ENCODE measurements at regions not wholly inside any gene's neighbourhood (a gene's known extent, or its start where the extent isn't known, plus 50 kb on each side); places are given as distances from the start of the nearest gene placed in this dataset.

DNA sequence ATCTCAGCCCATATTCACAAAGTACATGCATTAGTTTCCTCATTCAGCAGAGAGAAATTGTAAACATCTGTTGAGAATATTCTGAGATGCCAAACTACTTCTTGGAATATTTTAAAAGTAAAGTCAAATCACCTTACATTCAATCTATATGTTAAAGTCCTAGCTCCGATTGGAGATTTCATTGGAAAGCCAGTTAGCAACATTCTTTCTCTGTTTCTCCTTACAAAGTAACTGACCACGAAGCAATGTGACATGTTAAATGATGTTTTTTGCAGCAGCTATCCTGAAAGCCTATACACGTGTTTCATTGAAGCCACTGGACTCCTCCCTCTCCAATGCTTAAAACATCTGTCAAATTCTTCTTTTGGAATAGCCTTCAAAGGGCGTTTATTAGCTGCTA lies 379.1 kb upstream of the CCNH start:
- intact Hi-C loops (cut with DNase I, micrococcal nuclease): no loop called here
- POLR2A ChIA-PET: no interaction called here
- Mint-ChIP-seq H3K4me3 (no peak overlapping the region), H3K36me3 (ENCODE audit: low read depth) (no peaks in the 10 kb centered on the region), H3K9me3 (ENCODE audit: low read depth) (no peaks in the 10 kb centered on the region), H3K4me1 (no peaks in the 10 kb centered on the region), H3K27me3 (peaks cover 12% of the 10 kb centered on the region), H3K27ac (no peak overlapping the region)
- ATAC-seq (no peak), DNase-seq (no peak)
- CTCF ChIA-PET: interaction anchor here (0.8 to 1.4 kb wide), 3 partner anchors 9 to 11 kb away, joined by 3 to 4 read pairs (median 3); no protein-coding TSS in a partner anchor

- no peak for ATAC-seq
- Mint-ChIP-seq H3K4me3 (no peak overlapping the region), H3K4me1 (no peaks in the 10 kb centered on the region), H3K27me3 (peaks cover 12% of the 10 kb centered on the region), H3K9me3 (ENCODE audit: low read depth) (no peaks in the 10 kb centered on the region), H3K36me3 (ENCODE audit: low read depth) (no peaks in the 10 kb centered on the region), H3K27ac (no peak overlapping the region)
- intact Hi-C loops (cut with DNase I, micrococcal nuclease): no loop called here
- no peak for DNase-seq
- ChIA-PET CTCF (interaction anchor here (1.2 kb wide), 1 partner anchor 902 kb away, joined by 4 read pairs; no protein-coding TSS in a partner anchor), POLR2A (no interaction called here)
Measured at GRCh38 chr5:87788416-87788815, 375.7 kb upstream of the CCNH start.

GRCh38 chr5:87787625-87788256 lies 375.0 kb upstream of the CCNH start:
- intact Hi-C loops (cut with DNase I, micrococcal nuclease): no loop called here
- no peaks in the 10 kb centered on the region for H3K9me3 Mint-ChIP-seq (ENCODE audit: low read depth)
- no peaks in the 10 kb centered on the region for H3K4me1 Mint-ChIP-seq
- no peaks in the 10 kb centered on the region for H3K36me3 Mint-ChIP-seq (ENCODE audit: low read depth)
- no peak overlapping the region for H3K27ac Mint-ChIP-seq
- no peak overlapping the region for H3K4me3 Mint-ChIP-seq
- POLR2A ChIA-PET: no interaction called here
- H3K27me3 Mint-ChIP-seq: peaks cover 14% of the 10 kb centered on the region
- DNase-seq: no peak
- ATAC-seq: no peak
- CTCF ChIA-PET: interaction anchor here (0.6 to 1.2 kb wide), 2 partner anchors 18 to 903 kb away, joined by 4 to 5 read pairs; no protein-coding TSS in a partner anchor

DNA sequence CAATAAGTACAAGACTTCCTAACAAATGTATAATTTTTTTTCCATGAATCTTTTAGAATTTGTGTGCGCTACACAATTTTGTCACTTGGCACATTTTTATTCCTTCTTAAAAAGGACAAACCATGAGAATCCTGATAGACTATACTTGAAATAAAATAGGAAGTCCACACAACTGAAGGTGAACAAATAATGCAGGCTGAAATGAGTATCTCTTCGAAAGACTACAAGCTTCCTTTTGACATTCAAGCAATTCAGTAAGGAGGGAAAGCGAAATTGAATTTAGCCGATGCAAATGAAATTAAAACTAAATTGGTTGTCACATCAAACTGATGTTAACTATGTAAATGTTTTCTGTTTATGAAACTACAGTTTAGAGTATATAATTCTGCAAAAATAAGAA lies 374.4 kb upstream of the CCNH start:
- DNase-seq (no peak), ATAC-seq (no peak)
- Mint-ChIP-seq H3K36me3 (ENCODE audit: low read depth) (no peaks in the 10 kb centered on the region), H3K4me1 (no peaks in the 10 kb centered on the region), H3K27ac (no peak overlapping the region), H3K9me3 (ENCODE audit: low read depth) (no peaks in the 10 kb centered on the region), H3K27me3 (peaks cover 14% of the 10 kb centered on the region), H3K4me3 (no peak overlapping the region)
- CTCF ChIA-PET: no interaction called here
- POLR2A ChIA-PET: no interaction called here
- intact Hi-C loops (cut with DNase I, micrococcal nuclease): no loop called here

GRCh38 chr5:87786471-87786870 lies 373.7 kb upstream of the CCNH start:
- DNase-seq (no peak), ATAC-seq (no peak)
- no peak overlapping the region for H3K27ac Mint-ChIP-seq
- no peaks in the 10 kb centered on the region for H3K36me3 Mint-ChIP-seq (ENCODE audit: low read depth)
- H3K4me3 Mint-ChIP-seq: no peak overlapping the region
- ChIA-PET POLR2A (no interaction called here), CTCF (interaction anchor here (1.2 kb wide), 1 partner anchor 905 kb away, joined by 3 read pairs; no protein-coding TSS in a partner anchor)
- no peaks in the 10 kb centered on the region for H3K9me3 Mint-ChIP-seq (ENCODE audit: low read depth)
- no peaks in the 10 kb centered on the region for H3K4me1 Mint-ChIP-seq
- intact Hi-C loops (cut with DNase I, micrococcal nuclease): no loop called here
- peaks cover 19% of the 10 kb centered on the region for H3K27me3 Mint-ChIP-seq

DNA sequence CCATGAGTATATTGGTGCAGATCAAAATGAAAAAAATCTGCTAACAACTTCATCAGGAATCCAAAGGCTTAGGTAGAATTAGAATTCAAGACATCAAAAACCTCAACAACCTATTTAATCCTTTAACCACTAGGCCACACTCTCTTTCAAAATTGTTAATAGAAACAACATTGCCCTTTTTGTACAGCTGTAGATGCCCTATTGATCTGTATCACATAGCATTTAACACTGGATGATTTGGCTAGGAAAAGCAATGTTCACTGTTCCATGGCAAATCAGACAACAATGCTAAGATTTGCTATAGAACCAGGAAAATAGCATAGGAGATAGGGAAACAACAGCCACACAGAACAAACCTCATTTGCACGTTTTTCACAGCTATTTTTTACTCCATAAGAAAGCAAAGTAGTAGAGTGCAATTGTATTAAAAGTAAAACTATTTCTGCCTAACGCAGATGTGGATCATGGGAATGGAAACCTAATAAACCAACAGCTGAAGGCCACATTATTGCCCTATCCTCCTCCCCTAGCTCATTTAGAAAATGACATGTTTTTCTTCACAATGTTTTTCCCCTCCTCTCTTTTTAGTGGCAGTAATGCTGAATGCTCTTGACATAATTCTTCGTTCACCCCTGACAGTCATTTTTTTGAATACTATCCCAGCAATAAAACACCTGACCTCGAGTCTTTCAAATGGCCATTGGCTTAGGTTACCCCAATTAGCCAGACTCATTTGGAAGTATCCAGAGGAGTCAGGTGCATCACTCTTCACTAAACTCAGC lies 373.0 kb upstream of the CCNH start:
- Mint-ChIP-seq H3K4me1 (no peaks in the 10 kb centered on the region), H3K36me3 (ENCODE audit: low read depth) (no peaks in the 10 kb centered on the region), H3K9me3 (ENCODE audit: low read depth) (no peaks in the 10 kb centered on the region), H3K27ac (no peak overlapping the region), H3K27me3 (peaks cover 21% of the 10 kb centered on the region), H3K4me3 (no peak overlapping the region)
- POLR2A ChIA-PET: no interaction called here
- CTCF ChIA-PET: interaction anchor here (1.2 kb wide), 1 partner anchor 906 kb away, joined by 3 read pairs; no protein-coding TSS in a partner anchor
- DNase-seq (no peak), ATAC-seq (no peak)
- intact Hi-C loops (cut with DNase I, micrococcal nuclease): no loop called here

DNA sequence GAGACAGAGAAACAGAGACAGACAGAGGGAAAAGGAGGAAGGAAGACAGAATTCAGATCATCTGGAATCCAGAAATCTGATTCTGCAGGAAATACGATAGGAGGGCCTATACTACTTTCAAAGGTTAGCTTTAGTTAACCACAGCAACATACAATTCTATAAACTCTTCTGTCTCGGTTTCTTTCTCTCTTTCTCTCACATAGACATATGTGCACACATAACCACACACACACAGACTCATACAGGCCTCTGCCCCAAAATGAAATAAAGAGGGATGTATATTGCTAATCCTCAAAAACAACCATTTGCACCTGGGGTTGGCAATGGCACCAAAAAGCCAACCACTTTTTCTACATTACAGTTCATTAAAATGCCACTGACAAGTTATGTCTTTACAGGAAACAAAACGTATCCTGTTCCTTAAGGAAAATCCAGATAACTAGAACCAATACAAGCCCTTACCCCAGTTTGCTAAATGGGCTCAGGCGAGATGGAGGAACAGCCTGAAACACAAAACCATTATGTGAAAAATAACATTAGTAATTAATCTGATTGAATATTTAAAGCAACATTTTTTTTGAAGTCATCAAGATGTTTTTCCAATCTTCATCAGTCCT lies 372.3 kb upstream of the CCNH start:
- POLR2A ChIA-PET: no interaction called here
- Mint-ChIP-seq H3K27ac (no peak overlapping the region), H3K9me3 (ENCODE audit: low read depth) (no peaks in the 10 kb centered on the region), H3K4me3 (no peak overlapping the region), H3K4me1 (no peaks in the 10 kb centered on the region), H3K36me3 (ENCODE audit: low read depth) (no peaks in the 10 kb centered on the region), H3K27me3 (peaks cover 21% of the 10 kb centered on the region)
- CTCF ChIA-PET: interaction anchor here (1.2 kb wide), 1 partner anchor 907 kb away, joined by 3 read pairs; no protein-coding TSS in a partner anchor
- DNase-seq (no peak), ATAC-seq (no peak)
- intact Hi-C loops (cut with DNase I, micrococcal nuclease): loop anchor here in 1 of 2 experiments (5.0 kb wide), 1 partner anchor 357 kb away; no protein-coding TSS in a partner anchor

GRCh38 chr5:87784311-87784710 lies 371.6 kb upstream of the CCNH start:
- no peak for ATAC-seq
- intact Hi-C loops (cut with DNase I, micrococcal nuclease): loop anchor here in 1 of 2 experiments (5.0 kb wide), 1 partner anchor 358 kb away; no protein-coding TSS in a partner anchor
- Mint-ChIP-seq H3K27me3 (peaks cover 21% of the 10 kb centered on the region), H3K36me3 (ENCODE audit: low read depth) (no peaks in the 10 kb centered on the region), H3K9me3 (ENCODE audit: low read depth) (no peaks in the 10 kb centered on the region), H3K27ac (no peak overlapping the region), H3K4me3 (no peak overlapping the region), H3K4me1 (no peaks in the 10 kb centered on the region)
- POLR2A ChIA-PET: no interaction called here
- DNase-seq: no peak
- CTCF ChIA-PET: interaction anchor here (4.3 kb wide), 1 partner anchor 908 kb away, joined by 59 read pairs; no protein-coding TSS in a partner anchor

DNA sequence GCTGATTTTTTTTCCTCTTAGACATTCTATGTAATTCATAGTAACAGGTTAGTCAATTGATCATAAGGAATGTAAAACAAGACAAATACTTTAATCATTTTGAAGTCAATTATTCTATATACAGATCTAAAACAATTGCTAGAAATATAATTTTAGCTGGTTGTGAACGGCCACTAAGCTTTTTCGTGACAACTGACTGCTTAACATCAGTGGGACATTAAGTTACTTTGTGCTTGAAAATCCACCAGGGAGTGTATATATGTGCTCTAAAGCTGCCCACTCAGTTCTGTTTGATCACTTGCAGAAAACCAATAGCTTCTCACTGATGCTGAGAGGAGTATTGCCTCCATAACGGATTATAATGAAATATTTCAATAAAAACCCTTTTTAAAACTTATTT lies 370.2 kb upstream of the CCNH start:
- intact Hi-C loops (cut with DNase I, micrococcal nuclease): loop anchor here in 1 of 2 experiments (5.0 kb wide), 1 partner anchor 359 kb away; no protein-coding TSS in a partner anchor
- H3K9me3 Mint-ChIP-seq (ENCODE audit: low read depth): no peaks in the 10 kb centered on the region
- H3K36me3 Mint-ChIP-seq (ENCODE audit: low read depth): no peaks in the 10 kb centered on the region
- ChIA-PET CTCF (interaction anchor here (0.6 to 4.3 kb wide), 4 partner anchors 9 to 909 kb away, joined by 3 to 59 read pairs (median 6); no protein-coding TSS in a partner anchor), POLR2A (no interaction called here)
- ATAC-seq: no peak
- no peak for DNase-seq
- H3K4me1 Mint-ChIP-seq: no peaks in the 10 kb centered on the region
- H3K27me3 Mint-ChIP-seq: peaks cover 19% of the 10 kb centered on the region
- H3K27ac Mint-ChIP-seq: no peak overlapping the region
- H3K4me3 Mint-ChIP-seq: no peak overlapping the region

- no peak overlapping the region for H3K4me3 Mint-ChIP-seq
- H3K9me3 Mint-ChIP-seq (ENCODE audit: low read depth): no peaks in the 10 kb centered on the region
- intact Hi-C loops (cut with DNase I, micrococcal nuclease): loop anchor here (1.0 to 5.0 kb wide), 4 partner anchors 359 to 909 kb away; no protein-coding TSS in a partner anchor
- CTCF ChIA-PET: interaction anchor here (0.5 to 4.3 kb wide), 18 partner anchors 8 to 913 kb away, joined by 3 to 59 read pairs (median 4); no protein-coding TSS in a partner anchor
- no peak overlapping the region for H3K27ac Mint-ChIP-seq
- ATAC-seq: no peak
- POLR2A ChIA-PET: no interaction called here
- no peaks in the 10 kb centered on the region for H3K4me1 Mint-ChIP-seq
- H3K27me3 Mint-ChIP-seq: peaks cover 17% of the 10 kb centered on the region
- H3K36me3 Mint-ChIP-seq (ENCODE audit: low read depth): no peaks in the 10 kb centered on the region
- no peak for DNase-seq
Measured at GRCh38 chr5:87781976-87782375, 369.2 kb upstream of the CCNH start.

Measured in activated CD4-positive, alpha-beta T cell treated with anti-CD3 and anti-CD28 coated beads for 36 hours (primary cell).